NOMO-1 treated with dmso at 0.1 percent for 144 hours (cell line): ENCODE measurements at regions not wholly inside any gene's neighbourhood (a gene's known extent, or its start where the extent isn't known, plus 50 kb on each side); places are given as distances from the start of the nearest gene placed in this dataset.
"Not testable (repeated sequence)": the region's sequence is repeated elsewhere in the genome, so short reads cannot be mapped to it uniquely, and the experiment has no call there.

Experiments used
- DNase-seq: peaks from one replicate; lab custom pipeline; 2025; ENCODE audit not compliant: unreplicated experiment; lab: John Stamatoyannopoulos, UW

- DNase-seq: no peak
These were observed 232.1 kb upstream of the PDE4D start for GRCh38 chr5:60125636-60126035.

- DNase-seq: no peak
These were observed 209.6 kb upstream of the PDE4D start for GRCh38 chr5:60102961-60103693.

- no peak for DNase-seq
These were observed 208.0 kb upstream of the PDE4D start for GRCh38 chr5:60101573-60101972.

- no peak for DNase-seq
These were observed 199.3 kb upstream of the PDE4D start for GRCh38 chr5:60092671-60093422.

DNA sequence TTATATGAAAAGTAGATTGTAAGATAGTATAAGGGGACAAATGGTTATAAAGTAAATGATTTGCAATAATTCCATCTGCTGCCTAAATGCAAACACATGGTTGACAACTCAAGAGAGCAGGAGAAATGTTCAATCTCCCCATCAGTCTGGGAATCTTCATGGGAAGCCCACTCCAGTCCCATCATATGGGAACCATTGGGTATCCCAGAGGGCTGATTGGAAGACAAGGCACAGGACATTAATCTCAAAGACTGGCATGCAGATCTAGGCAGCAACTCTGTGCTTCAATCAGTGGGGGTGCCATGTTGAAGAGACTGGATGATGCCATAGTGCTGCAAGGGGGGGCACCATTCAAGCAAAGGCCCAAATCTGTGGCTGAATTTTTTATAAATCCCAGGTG lies 193.1 kb upstream of the PDE4D start:
- DNase-seq: no peak

GRCh38 chr5:60084226-60084625 lies 190.7 kb upstream of the PDE4D start:
- no peak for DNase-seq

- no peak for DNase-seq
These were observed 183.8 kb upstream of the PDE4D start for GRCh38 chr5:60077292-60077691.

DNA sequence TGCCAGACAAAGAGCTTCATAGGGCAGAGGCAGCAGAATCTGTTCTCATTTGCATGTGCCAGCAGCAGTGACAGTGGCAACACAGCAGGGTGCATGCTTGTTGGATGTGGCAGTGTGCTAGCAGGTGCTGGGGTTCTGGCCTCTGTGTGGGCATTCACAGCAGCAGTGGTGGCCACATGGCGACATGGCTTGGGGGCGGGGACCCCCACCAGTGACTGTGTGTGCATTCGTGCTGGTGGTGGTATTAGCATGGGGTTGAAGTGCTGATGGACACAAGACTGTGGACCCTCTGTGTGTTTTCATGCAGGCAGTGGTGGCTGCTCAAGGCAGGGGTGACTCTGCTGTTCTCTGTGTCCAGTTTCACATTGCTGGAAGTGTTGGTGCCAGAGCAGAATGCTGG lies 183.2 kb upstream of the PDE4D start:
- no peak for DNase-seq

- DNase-seq: no peak
These were observed 173.0 kb upstream of the PDE4D start for GRCh38 chr5:60066502-60066901.

DNA sequence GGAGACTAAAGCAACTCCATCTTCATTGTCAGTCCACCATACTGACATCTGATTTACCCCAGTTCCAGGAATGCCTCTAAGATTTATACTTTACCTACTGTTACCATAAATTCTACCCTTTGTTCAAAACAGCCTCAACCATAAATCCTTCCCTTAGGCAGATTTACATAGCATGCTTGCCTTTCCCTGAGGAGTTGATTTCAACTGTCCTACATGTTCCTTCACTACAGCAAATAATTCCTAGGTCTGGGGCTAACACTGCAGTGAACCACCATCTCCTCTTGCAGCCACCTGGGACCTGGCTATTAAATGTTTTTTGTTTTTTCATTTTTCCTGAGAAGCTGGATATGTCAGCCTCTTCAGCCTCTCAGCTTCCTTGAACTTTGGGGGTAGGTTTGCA lies 166.9 kb upstream of the PDE4D start:
- no peak for DNase-seq

DNA sequence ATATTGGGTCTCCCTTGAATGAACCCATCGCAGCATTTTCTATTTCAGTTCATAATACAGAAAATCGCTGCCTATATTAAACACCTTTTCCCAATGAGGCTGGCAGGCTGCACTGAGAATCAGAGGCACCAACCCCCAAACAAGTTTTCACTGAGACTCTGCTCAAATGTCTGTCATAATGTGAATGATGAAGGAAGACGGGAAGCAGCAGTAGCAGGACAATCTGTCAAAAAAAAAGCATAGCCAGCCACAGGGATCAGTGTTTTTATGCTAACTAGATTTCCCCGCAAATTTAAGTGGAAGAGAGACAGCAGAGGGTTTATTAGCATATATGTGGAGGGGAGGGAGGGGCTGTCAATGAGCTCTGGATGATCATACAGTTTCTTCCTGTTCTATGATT lies 162.7 kb upstream of the PDE4D start:
- no peak for DNase-seq

DNA sequence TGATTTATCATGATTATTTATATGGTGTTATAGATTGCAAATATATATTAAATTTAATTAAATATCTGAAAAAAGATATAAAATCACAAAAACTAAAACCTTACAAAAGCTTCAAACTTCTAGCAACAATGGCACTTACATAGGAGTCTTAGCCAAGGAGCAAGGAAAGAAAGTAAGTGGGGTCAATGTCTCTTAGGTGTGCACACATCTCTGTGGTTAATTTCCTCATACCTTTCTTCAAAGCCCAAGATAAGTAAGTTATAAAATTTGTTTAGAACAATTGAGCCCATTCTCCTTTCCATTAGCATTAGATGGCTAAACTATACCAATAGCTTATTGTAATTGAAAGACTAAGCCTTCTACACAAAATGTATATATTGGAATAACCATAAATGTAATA lies 161.6 kb upstream of the PDE4D start:
- DNase-seq: no peak

- DNase-seq: not testable (repeated sequence)
These were observed 148.6 kb upstream of the PDE4D start for GRCh38 chr5:60041996-60042664.

DNA sequence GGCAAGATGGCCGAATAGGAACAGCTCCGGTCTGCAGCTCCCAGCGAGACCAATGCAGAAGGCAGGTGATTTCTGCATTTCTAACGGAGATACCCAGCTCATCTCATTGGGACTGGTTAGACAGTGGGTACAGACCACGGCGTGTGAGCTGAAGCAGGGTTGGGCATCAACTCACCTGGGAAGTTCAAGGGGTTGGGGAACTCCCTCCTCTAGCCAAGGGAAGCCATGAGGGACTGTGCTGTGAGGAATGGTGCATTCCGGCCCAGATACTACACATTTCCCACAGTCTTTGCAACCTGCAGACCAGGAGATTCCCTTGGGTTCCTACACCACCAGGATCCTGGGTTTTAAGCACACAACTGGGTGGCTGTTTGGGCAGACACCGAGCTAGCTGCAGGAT lies 148.0 kb upstream of the PDE4D start:
- not testable (repeated sequence) for DNase-seq

GRCh38 chr5:60036192-60036938 lies 142.8 kb upstream of the PDE4D start:
- DNase-seq: no peak

DNA sequence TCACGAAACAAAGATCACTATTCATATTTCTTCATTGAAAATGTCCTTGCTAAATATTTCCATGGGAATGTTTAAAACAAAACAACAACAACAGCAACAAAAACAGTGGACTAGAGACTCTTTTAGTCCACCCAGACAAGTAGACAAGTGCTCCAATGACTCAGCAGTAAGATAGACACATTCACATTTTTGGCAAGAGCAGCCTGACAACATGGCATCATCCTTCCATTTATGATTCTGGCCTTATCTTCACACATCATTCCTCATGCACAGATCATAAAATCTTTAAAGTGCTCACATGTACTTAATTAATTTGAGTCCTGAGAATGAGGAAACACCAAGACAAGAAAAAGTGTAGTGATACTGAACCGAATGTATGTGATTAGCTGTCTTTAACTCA lies 132.6 kb upstream of the PDE4D start:
- no peak for DNase-seq

GRCh38 chr5:60024104-60024503 lies 130.6 kb upstream of the PDE4D start:
- DNase-seq: no peak

DNA sequence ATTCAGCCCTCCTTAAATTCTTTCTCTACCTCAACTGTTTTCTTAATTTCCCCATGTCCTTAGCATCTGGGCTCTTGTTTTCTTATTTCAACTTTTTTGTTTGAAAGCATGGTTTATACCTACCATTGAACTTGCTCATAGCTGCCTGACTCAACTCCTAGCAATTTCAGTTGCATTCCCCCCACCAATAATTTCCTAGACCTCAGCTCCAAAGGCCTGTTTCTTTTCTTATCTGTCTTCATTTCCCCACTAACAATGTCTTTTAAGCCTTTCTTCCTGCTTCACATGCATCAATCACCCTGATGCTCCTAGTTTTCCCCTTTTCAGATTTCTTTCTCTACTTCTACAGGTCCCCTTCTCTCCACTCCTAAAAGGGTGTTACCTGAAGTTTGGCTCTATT lies 129.7 kb upstream of the PDE4D start:
- DNase-seq: no peak

- no peak for DNase-seq
These were observed 126.9 kb upstream of the PDE4D start for GRCh38 chr5:60020457-60020856.

GRCh38 chr5:60018960-60019359 lies 125.4 kb upstream of the PDE4D start:
- not testable (repeated sequence) for DNase-seq

DNA sequence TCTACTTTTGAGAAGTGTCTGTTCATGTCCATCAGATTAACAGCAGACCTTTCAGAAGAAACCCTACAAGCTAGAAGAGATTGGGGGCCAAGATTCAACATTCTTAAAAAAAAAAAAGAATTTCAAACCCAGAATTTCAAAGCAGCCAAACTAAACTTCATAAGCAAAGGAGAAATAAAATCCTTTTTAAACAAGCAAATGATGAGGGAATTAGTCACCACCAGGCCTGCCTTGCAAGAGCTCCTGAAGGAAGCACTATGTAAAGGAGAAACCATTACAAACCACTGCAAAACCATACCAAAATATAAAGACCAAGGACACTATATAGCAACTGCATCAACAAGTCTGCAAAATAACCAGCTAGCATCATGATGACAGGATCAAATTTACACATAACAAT lies 124.6 kb upstream of the PDE4D start:
- DNase-seq: no peak
